NCI-H748 (cell line): ENCODE measurements at regions not wholly inside any gene's neighbourhood (a gene's known extent, or its start where the extent isn't known, plus 50 kb on each side); places are given as distances from the start of the nearest gene placed in this dataset.

ENCODE experiments used
- DNase-seq: peaks from one replicate; lab custom pipeline; 2025; ENCODE audit not compliant: unreplicated experiment; lab: John Stamatoyannopoulos, UW

- no peak for DNase-seq
These were observed 793.7 kb upstream of the ARGLU1 start for GRCh38 chr13:107361666-107362065.

DNA sequence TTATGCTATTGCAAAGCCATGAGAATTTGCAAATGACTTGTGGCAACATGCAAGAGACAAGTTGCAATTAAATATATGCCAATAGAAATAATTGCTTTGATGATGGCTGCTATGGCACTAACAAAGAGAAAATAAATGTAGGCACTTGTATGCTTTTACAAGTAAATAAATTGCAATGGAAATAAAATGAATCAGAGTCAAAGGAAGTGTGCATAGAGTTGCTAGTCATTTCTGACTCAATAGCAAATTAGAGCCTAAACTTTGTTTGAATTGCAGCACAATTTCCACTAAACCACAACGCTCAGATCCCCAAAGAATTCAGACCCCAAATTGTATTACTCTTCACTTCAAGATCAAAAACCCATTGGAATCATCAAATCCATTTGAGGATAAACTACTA is 792.1 kb upstream of the ARGLU1 start:
- DNase-seq: no peak

DNA sequence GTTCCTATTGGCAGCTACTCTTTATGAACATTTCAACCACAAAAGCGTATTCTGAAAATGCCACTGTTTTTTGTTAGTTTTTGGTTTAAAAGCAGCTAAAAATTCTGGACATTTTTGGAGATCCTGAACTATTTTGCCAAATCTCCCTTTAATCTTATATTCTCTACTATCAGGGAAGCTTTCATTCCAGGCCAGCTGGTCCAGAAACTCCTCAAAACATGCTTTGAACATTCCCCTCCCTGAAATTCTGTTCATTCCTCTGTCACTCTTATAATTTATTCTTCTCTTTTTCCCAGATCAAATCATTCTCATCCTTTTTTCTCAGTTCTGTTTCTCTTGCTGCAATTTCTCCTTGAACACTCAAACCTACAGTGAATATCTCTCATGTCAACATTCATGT is 790.9 kb upstream of the ARGLU1 start:
- DNase-seq: no peak

GRCh38 chr13:107351305-107351704 is 783.4 kb upstream of the ARGLU1 start:
- DNase-seq: no peak

DNA sequence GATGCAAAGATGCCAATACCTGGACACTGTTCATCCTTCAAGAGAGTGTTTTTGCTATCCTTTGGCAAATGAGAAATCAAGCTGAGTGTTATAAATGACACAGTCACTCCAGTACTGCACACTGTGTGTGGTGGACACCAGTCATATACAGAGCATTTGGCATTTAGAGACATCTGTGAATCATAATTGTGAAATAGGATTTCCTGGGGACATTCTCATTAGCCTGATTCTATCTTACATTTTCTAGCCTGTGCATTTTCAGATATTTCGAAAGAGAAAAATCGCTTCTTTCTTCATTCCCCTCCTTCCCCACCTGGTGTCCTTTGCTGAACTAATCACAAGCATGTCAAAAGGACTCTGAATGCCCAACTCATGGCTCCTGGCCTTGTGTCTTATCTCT is 781.0 kb upstream of the ARGLU1 start:
- no peak for DNase-seq

DNA sequence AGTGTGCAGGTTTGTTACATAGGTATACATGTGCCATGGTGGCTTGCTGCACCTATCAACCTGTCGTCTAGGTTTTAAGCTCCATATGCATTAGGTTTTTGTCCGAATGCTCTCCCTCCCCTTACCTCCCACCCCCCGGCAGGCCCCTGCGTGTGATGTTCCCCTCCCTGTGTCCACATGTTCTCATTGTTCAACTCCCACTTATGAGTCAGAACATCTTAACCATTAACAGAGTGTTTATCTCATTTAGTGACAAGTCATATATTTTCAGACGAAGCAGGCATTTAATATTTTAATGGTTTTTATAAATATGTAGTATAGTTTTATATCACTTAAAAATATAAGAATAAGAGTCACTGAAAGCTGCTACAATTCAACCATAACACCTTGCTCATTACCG is 780.5 kb upstream of the ARGLU1 start:
- DNase-seq: peak; percentile 23

- no peak for DNase-seq
These were observed 779.9 kb upstream of the ARGLU1 start for GRCh38 chr13:107347641-107348369.

DNA sequence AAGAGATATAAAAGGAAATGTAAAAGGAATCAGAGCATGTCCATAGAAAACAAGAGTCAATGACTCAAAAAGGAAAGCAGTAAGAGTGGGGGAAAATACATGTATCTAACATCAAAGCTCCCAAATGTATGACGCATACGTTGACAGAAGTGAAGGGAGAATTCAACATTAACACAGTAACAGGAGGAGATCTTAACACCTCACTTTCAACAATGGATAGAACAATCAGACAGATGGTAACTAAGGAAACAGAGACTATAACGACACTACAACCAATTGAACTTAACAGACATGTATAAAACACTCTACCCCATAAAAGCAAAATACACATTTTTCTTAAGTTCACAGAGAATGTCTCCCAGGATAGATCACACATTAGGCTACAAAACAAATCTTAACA is 774.8 kb upstream of the ARGLU1 start:
- DNase-seq: peak; percentile 52

GRCh38 chr13:107339209-107339608 is 771.3 kb upstream of the ARGLU1 start:
- no peak for DNase-seq

GRCh38 chr13:107332188-107332587 is 764.3 kb upstream of the ARGLU1 start:
- DNase-seq: peak; percentile 64

DNA sequence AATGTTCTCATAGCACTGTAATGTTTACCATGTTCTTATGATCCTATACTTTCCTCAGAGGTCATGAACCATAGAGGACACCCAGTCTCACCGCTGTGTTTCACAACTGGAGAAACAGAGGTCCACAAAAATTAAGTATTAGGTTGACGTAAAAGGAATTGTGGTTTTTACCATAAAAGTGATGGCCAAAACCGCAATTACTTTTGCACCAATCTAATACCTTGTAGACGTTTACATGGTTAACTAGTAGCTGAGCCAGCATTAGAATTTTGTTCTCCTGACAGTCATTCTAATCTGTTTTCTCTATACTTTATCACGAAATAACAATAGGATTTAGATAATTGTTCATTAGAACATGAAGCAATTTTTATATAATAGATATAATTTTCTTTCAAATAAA is 763.4 kb upstream of the ARGLU1 start:
- DNase-seq: no peak

- peak; percentile 10 for DNase-seq
These were observed 762.5 kb upstream of the ARGLU1 start for GRCh38 chr13:107330484-107330883.

DNA sequence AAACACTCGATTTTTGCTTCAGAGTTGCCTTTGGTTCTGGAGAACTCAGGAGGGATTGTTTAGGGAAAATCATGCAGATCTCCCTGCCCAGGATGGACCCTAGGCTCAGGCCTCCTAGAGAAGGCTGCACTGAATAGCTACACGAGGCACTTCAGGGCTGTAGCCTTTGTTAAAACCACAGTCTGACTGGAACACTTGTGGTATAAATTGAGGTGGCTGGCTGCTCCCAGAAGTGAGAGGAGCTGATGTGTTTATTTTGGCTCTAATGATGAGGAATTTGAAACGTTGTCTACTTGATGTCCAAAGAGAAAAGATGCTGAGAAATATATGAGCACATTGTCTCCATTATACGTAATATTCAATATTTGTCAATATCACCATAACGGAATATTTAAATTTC is 762.1 kb upstream of the ARGLU1 start:
- DNase-seq: peak; percentile 78

- no peak for DNase-seq
These were observed 756.7 kb upstream of the ARGLU1 start for GRCh38 chr13:107324416-107325204.

DNA sequence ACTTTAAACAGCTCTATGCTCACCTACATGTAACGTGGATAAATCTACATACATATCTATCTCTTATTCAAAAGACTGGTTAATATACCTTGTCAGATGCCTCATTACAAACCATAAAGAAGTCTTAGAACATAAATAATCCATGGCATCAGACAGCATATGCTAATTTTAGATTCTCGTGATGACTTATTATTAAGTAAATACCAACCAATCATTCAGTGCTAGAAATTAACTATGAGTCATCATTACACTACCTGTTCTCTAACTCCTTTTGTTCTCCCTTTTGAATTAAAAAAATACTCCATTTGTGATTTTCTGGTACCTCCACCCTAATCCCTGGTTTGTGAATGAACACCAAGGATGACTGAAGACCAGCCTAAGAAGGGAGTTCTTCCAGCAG is 754.3 kb upstream of the ARGLU1 start:
- DNase-seq: no peak

DNA sequence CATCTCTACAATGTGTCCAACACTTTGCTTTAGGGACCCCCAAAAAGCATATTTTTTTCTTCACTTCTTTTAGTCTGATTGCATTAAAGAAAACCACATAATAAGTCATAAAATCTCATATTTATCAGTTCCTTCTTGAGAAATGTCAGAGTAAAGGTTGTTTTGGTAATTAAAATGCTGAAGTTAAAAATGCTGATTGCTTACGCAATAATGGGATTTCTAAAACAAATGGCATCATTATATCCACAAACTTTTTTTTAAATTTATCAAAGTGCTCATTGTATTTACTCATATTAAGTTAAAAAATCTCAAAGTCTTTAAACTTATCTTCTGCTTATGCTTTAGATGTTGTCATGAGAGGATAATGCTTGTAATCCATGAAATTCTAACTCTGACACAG is 737.2 kb upstream of the ARGLU1 start:
- DNase-seq: no peak

- DNase-seq: peak; percentile 80
These were observed 733.9 kb upstream of the ARGLU1 start for GRCh38 chr13:107301724-107302374.

GRCh38 chr13:107299717-107300116 is 731.8 kb upstream of the ARGLU1 start:
- peak; percentile 45 for DNase-seq

- no peak for DNase-seq
These were observed 728.9 kb upstream of the ARGLU1 start for GRCh38 chr13:107296804-107297203.

GRCh38 chr13:107295416-107296140 is 727.6 kb upstream of the ARGLU1 start:
- no peak for DNase-seq

GRCh38 chr13:107293924-107294323 is 726.0 kb upstream of the ARGLU1 start:
- DNase-seq: no peak
